ENCODE measurements at regions not wholly inside any gene's neighbourhood (a gene's known extent, or its start where the extent isn't known, plus 50 kb on each side); places are given as distances from the start of the nearest gene placed in this dataset.

DNA sequence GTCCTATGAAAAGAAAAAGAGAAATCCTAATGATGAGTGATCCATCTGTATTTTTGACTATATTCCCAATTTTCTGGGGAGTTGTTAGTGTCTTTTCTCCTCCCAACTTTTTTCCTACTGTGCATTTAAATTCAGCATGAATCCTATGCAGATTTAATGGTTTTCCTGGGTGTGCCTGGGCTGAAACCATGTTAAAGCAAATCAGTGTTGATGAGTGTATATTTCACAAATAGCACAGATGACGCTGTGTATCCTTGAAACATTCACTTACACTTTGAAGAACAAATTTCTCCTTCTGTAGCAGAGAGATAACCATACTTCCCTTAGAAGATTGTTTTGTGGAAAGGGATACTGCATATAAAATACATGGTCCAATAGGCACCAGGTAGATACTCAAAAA is 114.3 kb downstream of the TRIB2 start:
- TF ChIP-seq MAX (IDR thresholded peaks at IDR 0.05; ENCODE audit: insufficient read depth, insufficient read length) (no peak), GATA2 (IDR thresholded peaks at IDR 0.05; ENCODE audit: insufficient read depth, insufficient read length, low read depth, low read length) (no peak), POLR2A (IDR thresholded peaks at IDR 0.05; ENCODE audit: low read depth, low read length) (no peak), POLR2AphosphoS5 (IDR thresholded peaks at IDR 0.05; ENCODE audit: insufficient read depth, low read depth, low read length) (no peak), JUN (IDR thresholded peaks at IDR 0.05; ENCODE audit: borderline replicate concordance, insufficient read depth, insufficient read length, low read depth) (no peak)
- Histone ChIP-seq H3K79me2 (ENCODE audit: control insufficient read depth, insufficient read depth, low read length) (no peaks in the 10 kb centered on the region), H3K9me1 (replicated peaks; ENCODE audit: control insufficient read depth, extremely low read depth, insufficient read depth, low read length) (no peaks in the 10 kb centered on the region), H3K4me2 (ENCODE audit: insufficient read depth, low read length) (no peak overlapping the region), H3K9ac (replicated peaks; ENCODE audit: extremely low read depth, insufficient read depth, low read length) (no peak overlapping the region), H3K9me3 (replicated peaks; ENCODE audit: control insufficient read depth, insufficient read depth, low read length) (no peaks in the 10 kb centered on the region), H3K27me3 (ENCODE audit: control insufficient read depth in 2 of 2, insufficient read depth in 2 of 2, low read length in 2 of 2) (no peaks in the 10 kb centered on the region), H2AFZ (ENCODE audit: low read depth, low read length) (no peak overlapping the region), H3K27ac (ENCODE audit: insufficient read depth, low read depth, low read length) (no peak overlapping the region), H3K4me1 (ENCODE audit: control insufficient read depth, extremely low read depth, insufficient read depth, low read length) (no peaks in the 10 kb centered on the region), H4K20me1 (replicated peaks; ENCODE audit: control insufficient read depth, extremely low read depth, insufficient read depth, low read length) (no peaks in the 10 kb centered on the region), H3K36me3 (ENCODE audit: control insufficient read depth in 2 of 2, extremely low read depth in 1 of 2, insufficient read depth in 2 of 2, low read length in 2 of 2) (no peaks in the 10 kb centered on the region), H3K4me3 (replicated peaks in 1 of 3; ENCODE audit: insufficient read depth in 1 of 3, low read depth in 1 of 3, low read length in 3 of 3) (no peak overlapping the region)
- ChIA-PET POLR2A (no interaction called here), CTCF (interaction anchor here (0.9 kb wide), 1 partner anchor 100 kb away, joined by 3 read pairs; no protein-coding TSS in a partner anchor)
- BruUV-seq (replicated peaks): no TSS peak
- no peak for DNase-seq (ENCODE audit: low read depth, low spot score)
- intact Hi-C loops (cut with micrococcal nuclease): no loop called here
- FAIRE-seq: no peak
- dilution Hi-C loops (cut with MboI; ENCODE audit: extremely low pct_ligation_motif_present, low sequenced_read_pairs): no loop called here

DNA sequence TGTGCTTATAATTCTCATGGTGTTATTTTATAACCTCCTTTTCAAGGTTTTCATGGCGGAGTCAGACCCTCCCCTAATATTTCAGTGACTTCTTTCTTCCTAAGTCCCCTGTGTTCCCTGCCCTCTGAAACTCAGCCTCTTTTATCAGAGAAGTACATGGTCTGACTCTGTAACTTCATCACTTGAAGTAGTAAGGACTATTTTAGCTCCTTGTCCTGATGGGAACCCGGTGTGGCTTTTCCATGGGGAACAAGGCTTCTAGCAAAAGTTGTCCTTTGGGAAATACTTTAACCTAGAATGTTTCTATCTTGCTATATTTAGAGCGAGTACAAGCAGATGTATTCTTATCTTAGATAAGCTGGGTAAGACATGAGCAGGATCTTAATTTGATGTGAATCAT is 117.5 kb downstream of the TRIB2 start:
- Histone ChIP-seq H3K9me1 (replicated peaks; ENCODE audit: control insufficient read depth, extremely low read depth, insufficient read depth, low read length) (no peaks in the 10 kb centered on the region), H4K20me1 (replicated peaks; ENCODE audit: control insufficient read depth, extremely low read depth, insufficient read depth, low read length) (no peaks in the 10 kb centered on the region), H3K4me3 (replicated peaks in 1 of 3; ENCODE audit: insufficient read depth in 1 of 3, low read depth in 1 of 3, low read length in 3 of 3) (no peak overlapping the region), H3K4me2 (ENCODE audit: insufficient read depth, low read length) (no peak overlapping the region), H3K36me3 (ENCODE audit: control insufficient read depth in 2 of 2, extremely low read depth in 1 of 2, insufficient read depth in 2 of 2, low read length in 2 of 2) (no peaks in the 10 kb centered on the region), H3K9ac (replicated peaks; ENCODE audit: extremely low read depth, insufficient read depth, low read length) (no peak overlapping the region), H3K4me1 (ENCODE audit: control insufficient read depth, extremely low read depth, insufficient read depth, low read length) (no peaks in the 10 kb centered on the region), H3K27me3 (ENCODE audit: control insufficient read depth in 2 of 2, insufficient read depth in 2 of 2, low read length in 2 of 2) (no peaks in the 10 kb centered on the region), H3K27ac (ENCODE audit: insufficient read depth, low read depth, low read length) (no peak overlapping the region), H3K9me3 (replicated peaks; ENCODE audit: control insufficient read depth, insufficient read depth, low read length) (no peaks in the 10 kb centered on the region), H3K79me2 (ENCODE audit: control insufficient read depth, insufficient read depth, low read length) (no peaks in the 10 kb centered on the region), H2AFZ (ENCODE audit: low read depth, low read length) (no peak overlapping the region)
- intact Hi-C loops (cut with micrococcal nuclease): no loop called here
- DNase-seq (ENCODE audit: low read depth, low spot score) (no peak), FAIRE-seq (no peak)
- TF ChIP-seq MAX (IDR thresholded peaks at IDR 0.05; ENCODE audit: insufficient read depth, insufficient read length) (no peak), JUN (IDR thresholded peaks at IDR 0.05; ENCODE audit: borderline replicate concordance, insufficient read depth, insufficient read length, low read depth) (no peak), EZH2 (IDR thresholded peaks at IDR 0.05; ENCODE audit: borderline replicate concordance, low read depth, low read length, severe bottlenecking) (no peak), POLR2AphosphoS5 (IDR thresholded peaks at IDR 0.05; ENCODE audit: insufficient read depth, low read depth, low read length) (no peak), POLR2A (IDR thresholded peaks at IDR 0.05; ENCODE audit: low read depth, low read length) (no peak), GATA2 (IDR thresholded peaks at IDR 0.05; ENCODE audit: insufficient read depth, insufficient read length, low read depth, low read length) (no peak), FOS (IDR thresholded peaks at IDR 0.05; ENCODE audit: borderline replicate concordance, insufficient read depth, low read length) (no peak), MYC (IDR thresholded peaks at IDR 0.05; ENCODE audit: low read depth, low read length) (no peak)
- TF ChIP-seq, protein P1, sequence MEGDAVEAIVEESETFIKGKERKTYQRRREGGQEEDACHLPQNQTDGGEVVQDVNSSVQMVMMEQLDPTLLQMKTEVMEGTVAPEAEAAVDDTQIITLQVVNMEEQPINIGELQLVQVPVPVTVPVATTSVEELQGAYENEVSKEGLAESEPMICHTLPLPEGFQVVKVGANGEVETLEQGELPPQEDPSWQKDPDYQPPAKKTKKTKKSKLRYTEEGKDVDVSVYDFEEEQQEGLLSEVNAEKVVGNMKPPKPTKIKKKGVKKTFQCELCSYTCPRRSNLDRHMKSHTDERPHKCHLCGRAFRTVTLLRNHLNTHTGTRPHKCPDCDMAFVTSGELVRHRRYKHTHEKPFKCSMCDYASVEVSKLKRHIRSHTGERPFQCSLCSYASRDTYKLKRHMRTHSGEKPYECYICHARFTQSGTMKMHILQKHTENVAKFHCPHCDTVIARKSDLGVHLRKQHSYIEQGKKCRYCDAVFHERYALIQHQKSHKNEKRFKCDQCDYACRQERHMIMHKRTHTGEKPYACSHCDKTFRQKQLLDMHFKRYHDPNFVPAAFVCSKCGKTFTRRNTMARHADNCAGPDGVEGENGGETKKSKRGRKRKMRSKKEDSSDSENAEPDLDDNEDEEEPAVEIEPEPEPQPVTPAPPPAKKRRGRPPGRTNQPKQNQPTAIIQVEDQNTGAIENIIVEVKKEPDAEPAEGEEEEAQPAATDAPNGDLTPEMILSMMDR (IDR thresholded peaks at IDR 0.05; ENCODE audit: extremely low read depth in 1 of 2, insufficient read depth in 1 of 2, low read depth in 1 of 2, low read length in 2 of 2): no peak
- dilution Hi-C loops (cut with MboI; ENCODE audit: extremely low pct_ligation_motif_present, low sequenced_read_pairs): no loop called here
- ChIA-PET POLR2A (no interaction called here), CTCF (interaction anchor here (1.6 kb wide), 2 partner anchors 94 to 97 kb away, joined by 5 read pairs; no protein-coding TSS in a partner anchor)
- no TSS peak for BruUV-seq (replicated peaks)

All from endothelial cell of umbilical vein (primary cell).